GM12878 (cell line): ENCODE measurements at regions not wholly inside any gene's neighbourhood (a gene's known extent, or its start where the extent isn't known, plus 50 kb on each side); places are given as distances from the start of the nearest gene placed in this dataset.
"Not testable (repeated sequence)": the region's sequence is repeated elsewhere in the genome, so short reads cannot be mapped to it uniquely, and the experiment has no call there.

Experiments
- ATAC-seq: fragments of 200-7000 bp; cut with Tn5 transposase; 3 replicates; pipeline ENCODE4 v1.9.1; 2020; ENCODE audit warnings: mild to moderate bottlenecking, moderate library complexity
- BruUV-seq: library from RNA; stranded (reverse); fragments of 400-500 nt; replicated peaks from 2 replicates; lab custom pipeline; 2021; lab: Mats Ljungman, UMichigan
- CTCF ChIA-PET: fragments of 300-600 bp; sonication (Branson Sonifier 250); formaldehyde crosslinking; extraction: SDS; loops from one replicate; lab custom pipeline; 2021; ENCODE audit warnings: inconsistent platforms; lab: Yijun Ruan, JAX
- POLR2A ChIA-PET: fragments of 350-600 bp; formaldehyde crosslinking; extraction: SDS; loops from one replicate; lab custom pipeline; 2021; ENCODE audit warnings: inconsistent platforms; lab: Charles Lee
- RAD21 ChIA-PET: fragments of 300-600 bp; sonication (Branson Sonifier 250); formaldehyde crosslinking; loops from one replicate; lab custom pipeline; 2023; ENCODE audit warnings: antibody characterized with exemption; ENCODE audit not compliant: unreplicated experiment; lab: Charles Lee
- SMC1A ChIA-PET: fragments of 300-600 bp; sonication (Branson Sonifier 250); formaldehyde crosslinking; loops from one replicate; lab custom pipeline; 2023; ENCODE audit not compliant: unreplicated experiment, uncharacterized antibody; lab: Charles Lee
- DNase-seq: peaks from one replicate; pipeline ENCODE4 v3.0.0-alpha.2; 2011; ENCODE audit warnings: low read depth, low spot score
- FAIRE-seq: peaks from 3 replicates; lab custom pipeline; 2011; peaks lifted over from hg19 to GRCh38; lab: Jason Lieb, UNC
- H2AFZ ChIP-seq: 2 replicates; pipeline ENCODE4 v1.6.0; 2011; ENCODE audit warnings: low read depth, low read length, control low read depth; ENCODE audit not compliant: control insufficient read depth
- H3K27ac ChIP-seq: 2 replicates; pipeline ENCODE4 v1.5.1; 2011; ENCODE audit warnings: control low read depth; ENCODE audit not compliant: control insufficient read depth, insufficient read depth
- H3K27me3 ChIP-seq, 2 experiments: replicated peaks in 1 of 2; 2 replicates each; pipeline versions ENCODE4 v1.6.0 to v1.6.1; 2011; ENCODE audit warnings: low read length in 1 of 2; ENCODE audit not compliant: control insufficient read depth in 2 of 2, insufficient read depth in 2 of 2
- H3K36me3 ChIP-seq, 2 experiments: 2 replicates each; pipeline ENCODE4 v1.5.1; 2011; ENCODE audit warnings: low read length in 1 of 2; ENCODE audit not compliant: control insufficient read depth in 2 of 2, insufficient read depth in 2 of 2
- H3K4me1 ChIP-seq: 2 replicates; pipeline ENCODE4 v1.6.1; 2011; ENCODE audit warnings: mild to moderate bottlenecking, low read length, moderate library complexity, mixed read lengths; ENCODE audit not compliant: control insufficient read depth, insufficient read depth
- H3K4me2 ChIP-seq: 2 replicates; pipeline ENCODE4 v1.6.0; 2011; ENCODE audit warnings: control low read depth; ENCODE audit not compliant: control insufficient read depth, insufficient read depth
- H3K4me3 ChIP-seq: fragments of 200-600 bp; sonication (generic); 2 replicates; pipeline ENCODE4 v1.5.1; 2016
- H3K79me2 ChIP-seq: 2 replicates; pipeline ENCODE4 v1.6.0; 2011; ENCODE audit warnings: low read length; ENCODE audit not compliant: control insufficient read depth, insufficient read depth
- H3K9ac ChIP-seq: 2 replicates; pipeline ENCODE4 v1.8.0; 2011; ENCODE audit warnings: low read length, control low read depth, mixed read lengths; ENCODE audit not compliant: control insufficient read depth, insufficient read depth
- H3K9me3 ChIP-seq: replicated peaks from 3 replicates; pipeline ENCODE4 v1.5.1; 2011; ENCODE audit warnings: mild to moderate bottlenecking, low read length; ENCODE audit not compliant: control insufficient read depth, insufficient read depth
- H4K20me1 ChIP-seq: 2 replicates; pipeline ENCODE4 v1.6.0; 2011; ENCODE audit not compliant: control insufficient read depth, insufficient read depth
- WGBS: methylation state at CpG from one replicate; pipeline ENCODE4 v1.1.6; 2016; ENCODE audit warnings: low lambda C conversion rate; ENCODE audit not compliant: insufficient replicate concordance, insufficient coverage; ENCODE audit errors: missing lambda C conversion rate; 5-methylcytosine and 5-hydroxymethylcytosine counted together
- in situ Hi-C: fragments of 300-500 bp; cut with MboI; formaldehyde crosslinking; loops from 9 replicates; pipeline ENCODE4 v1.14.3; 2018; ENCODE audit warnings: mixed read lengths
- intact Hi-C: fragments of 100-400 bp; cut with micrococcal nuclease; formaldehyde crosslinking; loops from one replicate; pipeline ENCODE4 v1.14.2; 2022; ENCODE audit not compliant: unreplicated experiment

GRCh38 chr1:221967538-221967937, 225.6 kb upstream of the DUSP10 start:
- BruUV-seq, RAD21 ChIA-PET, H3K27ac ChIP-seq, H3K4me2 ChIP-seq, ATAC-seq, SMC1A ChIA-PET, H3K4me3 ChIP-seq, H3K27me3 ChIP-seq, FAIRE-seq, in situ Hi-C loops, H3K9ac ChIP-seq, H3K4me1 ChIP-seq, H2AFZ ChIP-seq, CTCF ChIA-PET, H4K20me1 ChIP-seq, H3K36me3 ChIP-seq, H3K79me2 ChIP-seq, intact Hi-C loops, H3K9me3 ChIP-seq, DNase-seq, POLR2A ChIA-PET: not testable (repeated sequence)
- WGBS, result 76% methylated on average over 9 of the region's 9 CpGs

DNA sequence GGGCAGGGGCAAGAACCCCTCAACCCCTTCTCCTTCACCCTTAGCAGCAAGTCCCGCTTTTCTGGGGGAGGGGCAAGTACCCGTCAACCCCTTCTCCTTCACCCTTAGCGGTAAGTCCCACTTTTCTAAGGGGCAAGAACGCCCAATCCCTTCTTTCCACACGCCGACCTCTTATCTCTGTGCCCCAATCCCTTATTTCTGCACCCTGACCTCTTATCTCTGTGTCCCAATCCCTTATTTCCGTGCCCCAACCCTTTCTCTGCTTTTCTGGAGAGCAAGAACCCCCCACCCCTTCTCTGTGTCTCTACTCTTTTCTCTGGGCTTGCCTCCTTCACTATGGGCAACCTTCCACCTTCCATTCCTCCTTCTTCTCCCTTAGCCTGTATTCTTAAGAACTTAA, 225.0 kb upstream of the DUSP10 start:
- DNase-seq, H3K4me1 ChIP-seq, H3K4me3 ChIP-seq, H3K27me3 ChIP-seq, intact Hi-C loops, ATAC-seq, POLR2A ChIA-PET, H4K20me1 ChIP-seq, RAD21 ChIA-PET, FAIRE-seq, H3K4me2 ChIP-seq, CTCF ChIA-PET, in situ Hi-C loops, H2AFZ ChIP-seq, H3K27ac ChIP-seq, H3K9me3 ChIP-seq, H3K36me3 ChIP-seq, H3K79me2 ChIP-seq, BruUV-seq, SMC1A ChIA-PET, H3K9ac ChIP-seq: not testable (repeated sequence)
- 71% methylated on average over 7 of the region's 7 CpGs for WGBS

DNA sequence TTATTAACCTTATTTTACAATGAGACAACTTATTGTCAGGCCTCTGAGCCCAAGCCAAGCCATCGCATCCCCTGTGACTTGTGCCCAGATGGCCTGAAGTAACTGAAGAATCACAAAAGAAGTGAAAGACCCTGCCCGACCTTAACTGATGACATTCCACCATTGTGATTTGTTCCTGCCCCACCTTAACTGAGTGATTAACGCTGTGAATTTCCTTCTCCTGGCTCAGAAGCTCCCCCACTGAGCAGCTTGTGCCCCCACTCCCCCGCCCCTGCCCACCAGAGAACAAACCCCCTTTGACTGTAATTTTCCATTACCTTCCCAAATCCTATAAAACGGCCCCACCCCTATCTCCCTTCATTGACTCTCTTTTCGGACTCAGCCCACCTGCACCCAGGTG, 224.0 kb upstream of the DUSP10 start:
- H3K4me2 ChIP-seq, H3K36me3 ChIP-seq, DNase-seq, H3K4me3 ChIP-seq, RAD21 ChIA-PET, in situ Hi-C loops, CTCF ChIA-PET, H4K20me1 ChIP-seq, H3K27ac ChIP-seq, SMC1A ChIA-PET, H3K79me2 ChIP-seq, FAIRE-seq, H2AFZ ChIP-seq, H3K27me3 ChIP-seq, intact Hi-C loops, ATAC-seq, POLR2A ChIA-PET, BruUV-seq, H3K9ac ChIP-seq, H3K4me1 ChIP-seq, H3K9me3 ChIP-seq: not testable (repeated sequence)
- WGBS, result 62% methylated on average over 6 of the region's 6 CpGs
